Panc1 (cell line): ENCODE measurements at regions not wholly inside any gene's neighbourhood (a gene's known extent, or its start where the extent isn't known, plus 50 kb on each side); places are given as distances from the start of the nearest gene placed in this dataset.

Experiments
- ATAC-seq: fragments of 200-7000 bp; cut with Tn5 transposase; 2 replicates; pipeline ENCODE4 v1.9.1; 2020; ENCODE audit warnings: mild to moderate bottlenecking, moderate library complexity
- BruUV-seq: library from RNA; stranded (reverse); fragments of 400-500 nt; replicated peaks from 2 replicates; lab custom pipeline; 2021; lab: Mats Ljungman, UMichigan
- CTCF ChIA-PET: fragments of 300-600 bp; sonication (Branson Sonifier 250); formaldehyde crosslinking; loops from one replicate; lab custom pipeline; 2022; ENCODE audit warnings: antibody characterized with exemption; lab: Charles Lee
- POLR2A ChIA-PET: fragments of 300-600 bp; sonication (Branson Sonifier 250); formaldehyde crosslinking; loops from one replicate; lab custom pipeline; 2022; ENCODE audit warnings: antibody characterized with exemption; lab: Charles Lee
- DNase-seq: peaks from one replicate; pipeline ENCODE4 v3.0.0-alpha.2; 2010; ENCODE audit warnings: low read depth, low spot score
- H3K27ac ChIP-seq: 2 replicates; pipeline ENCODE4 v1.5.1; 2011; ENCODE audit warnings: mild to moderate bottlenecking, low read length, inconsistent platforms
- H3K27me3 ChIP-seq: fragments of 200-500 bp; sonication (Bioruptor generic); 2 replicates; pipeline ENCODE4 v1.6.0; 2014; ENCODE audit warnings: low read length, inconsistent platforms; ENCODE audit not compliant: control insufficient read depth, insufficient read depth
- H3K36me3 ChIP-seq: fragments of 200-500 bp; sonication (Bioruptor generic); 2 replicates; pipeline ENCODE4 v1.5.1; 2014; ENCODE audit warnings: inconsistent platforms, mild to moderate bottlenecking, low read length, moderate library complexity; ENCODE audit not compliant: control insufficient read depth, insufficient read depth
- H3K4me1 ChIP-seq: 2 replicates; pipeline ENCODE4 v1.5.1; 2011; ENCODE audit warnings: inconsistent platforms, mild to moderate bottlenecking, low read length, moderate library complexity; ENCODE audit not compliant: control insufficient read depth, insufficient read depth
- H3K4me3 ChIP-seq, 2 experiments: 2 replicates each; pipeline ENCODE4 v1.5.1; 2011 to 2012; ENCODE audit warnings: low read depth in 2 of 2, low read length in 2 of 2, mild to moderate bottlenecking in 2 of 2, inconsistent platforms in 1 of 2, moderate library complexity in 1 of 2
- H3K9me3 ChIP-seq: fragments of 200-500 bp; sonication (Bioruptor generic); 2 replicates; pipeline ENCODE4 v1.5.1; 2014; ENCODE audit warnings: low read depth, mild to moderate bottlenecking, inconsistent platforms, low read length, moderate library complexity; ENCODE audit not compliant: control insufficient read depth, insufficient read depth
- CTCF ChIP-seq: fragments of 450-650 bp; IDR thresholded peaks from 2 replicates; pipeline ENCODE4 v1.5.1; 2017; ENCODE audit warnings: mild to moderate bottlenecking
- POLR2AphosphoS5 ChIP-seq: IDR thresholded peaks from 2 replicates; pipeline ENCODE4 v1.6.1; 2012; ENCODE audit warnings: mild to moderate bottlenecking, low read depth, low read length, moderate library complexity
- REST ChIP-seq, 2 experiments: IDR thresholded peaks; 2 replicates each; pipeline ENCODE4 v1.6.1; 2011 to 2012; ENCODE audit warnings: low read depth in 2 of 2, control low read depth in 1 of 2, low read length in 1 of 2, mild to moderate bottlenecking in 1 of 2, moderate library complexity in 1 of 2; ENCODE audit not compliant: insufficient read depth in 1 of 2
- SIN3A ChIP-seq: IDR thresholded peaks from 2 replicates; pipeline ENCODE4 v1.6.1; 2012; ENCODE audit warnings: low read depth, mild to moderate bottlenecking, low read length, moderate library complexity, borderline replicate concordance; ENCODE audit not compliant: insufficient read depth
- TCF7L2 ChIP-seq: IDR thresholded peaks from 2 replicates; pipeline ENCODE4 v1.6.1; 2011; ENCODE audit warnings: mild to moderate bottlenecking, low read depth, low read length, inconsistent platforms
- in situ Hi-C: cut with HindIII; loops from 2 replicates; pipeline ENCODE4 v1.10.0; 2016; ENCODE audit warnings: low sequenced_read_pairs, low pct_unique_long_range_greater_than_20kb
- intact Hi-C: fragments of 100-400 bp; cut with micrococcal nuclease; formaldehyde crosslinking; loops from one replicate; pipeline ENCODE4 v1.10.0; 2022; ENCODE audit not compliant: unreplicated experiment

- no peak for ATAC-seq
- Histone ChIP-seq H3K27ac (no peak overlapping the region), H3K36me3 (no peaks in the 10 kb centered on the region), H3K9me3 (no peaks in the 10 kb centered on the region), H3K4me3 (no peak overlapping the region), H3K27me3 (no peaks in the 10 kb centered on the region), H3K4me1 (no peaks in the 10 kb centered on the region)
- in situ Hi-C loops (no loop called here), intact Hi-C loops (no loop called here)
- DNase-seq: no peak
- ChIA-PET CTCF (no interaction called here), POLR2A (no interaction called here)
- no TSS peak for BruUV-seq
- TF ChIP-seq POLR2AphosphoS5 (no peak), SIN3A (no peak), REST (IDR thresholded peaks at IDR 0.05; ENCODE audit: insufficient read depth in 1 of 2, low read depth in 2 of 2, low read length in 1 of 2) (no peak), TCF7L2 (no peak), CTCF (no peak)
Observed at GRCh38 chr3:154616298-154616697, 186.3 kb upstream of the GPR149 start.

GRCh38 chr3:154615471-154615870 is 185.5 kb upstream of the GPR149 start:
- ATAC-seq: no peak
- H3K4me3 ChIP-seq: no peak overlapping the region
- BruUV-seq: no TSS peak
- H3K27ac ChIP-seq: no peak overlapping the region
- ChIA-PET POLR2A (no interaction called here), CTCF (no interaction called here)
- no peaks in the 10 kb centered on the region for H3K4me1 ChIP-seq
- H3K27me3 ChIP-seq: no peaks in the 10 kb centered on the region
- H3K36me3 ChIP-seq: no peaks in the 10 kb centered on the region
- intact Hi-C loops (no loop called here), in situ Hi-C loops (no loop called here)
- DNase-seq: no peak
- H3K9me3 ChIP-seq: no peaks in the 10 kb centered on the region
- TF ChIP-seq TCF7L2 (no peak), POLR2AphosphoS5 (no peak), REST (IDR thresholded peaks at IDR 0.05; ENCODE audit: insufficient read depth in 1 of 2, low read depth in 2 of 2, low read length in 1 of 2) (no peak), CTCF (no peak), SIN3A (no peak)
